Ascending aorta (tissue), 2 donors: ENCODE measurements at regions not wholly inside any gene's neighbourhood (a gene's known extent, or its start where the extent isn't known, plus 50 kb on each side); places are given as distances from the start of the nearest gene placed in this dataset.

Experiments
- DNase-seq, 2 donors: peaks; one replicate each; pipeline ENCODE4 v3.0.0-alpha.2; 2019; ENCODE audit warnings: low spot score in 2 of 2
- H3K27ac ChIP-seq, 2 donors: fragments of 200-600 bp; sonication (generic); one replicate each; pipeline ENCODE4 v1.5.1; 2016 to 2017; ENCODE audit warnings: mild to moderate bottlenecking in 1 of 2
- H3K27me3 ChIP-seq: fragments of 200-600 bp; sonication (generic); one replicate; pipeline ENCODE4 v1.5.1; 2017
- H3K36me3 ChIP-seq, 2 donors: fragments of 200-600 bp; sonication (generic); one replicate each; pipeline ENCODE4 v1.5.1; 2016
- H3K4me1 ChIP-seq, 2 donors: fragments of 200-600 bp; sonication (generic); one replicate each; pipeline ENCODE4 v1.5.1; 2016 to 2017; ENCODE audit warnings: mild to moderate bottlenecking in 1 of 2
- H3K4me3 ChIP-seq, 2 donors: fragments of 200-600 bp; sonication (generic); one replicate each; pipeline ENCODE4 v1.5.1; 2016 to 2017; ENCODE audit warnings: mild to moderate bottlenecking in 1 of 2
- H3K9me3 ChIP-seq, 2 donors: fragments of 200-600 bp; sonication (generic); one replicate each; pipeline ENCODE4 v1.5.1; 2016
- intact Hi-C: fragments of 100-400 bp; cut with DNase I; formaldehyde crosslinking; loops from one replicate; pipeline ENCODE4 v1.15.1; 2023
- TF ChIP-seq, protein P1 (sequence below), 3 experiments: fragments of 200-600 bp in 2 of 3; fragments of 450-650 bp in 1 of 3; sonication (generic) in 2 of 3; IDR thresholded peaks; one replicate each; pipeline ENCODE4 v1.5.1; 2016 to 2019; ENCODE audit warnings: antibody characterized with exemption in 3 of 3, mild to moderate bottlenecking in 1 of 3, moderate library complexity in 1 of 3

DNA sequence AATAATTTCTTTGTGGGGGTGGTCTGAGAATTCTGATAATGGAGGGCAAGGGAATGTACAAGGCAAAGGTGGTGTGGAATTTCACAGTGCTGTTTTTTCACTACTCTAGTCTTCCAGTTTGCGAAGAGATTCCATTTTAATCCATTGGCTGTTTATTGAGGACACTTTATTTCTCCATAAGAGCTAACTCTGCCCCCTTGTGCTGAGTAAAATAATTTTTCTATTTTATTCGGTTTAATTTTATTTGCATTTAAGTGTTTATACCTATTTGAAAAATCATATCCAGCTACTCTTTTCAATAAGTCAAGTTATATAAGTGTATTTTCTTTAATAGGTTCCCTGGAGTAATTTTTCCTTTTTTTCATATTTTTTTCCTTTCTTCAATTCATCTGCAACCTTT lies 840.1 kb downstream of the TUSC7 start:
- DNase-seq = no peak
- Histone ChIP-seq H3K27me3 (no peaks in the 10 kb centered on the region), H3K4me1 (no peaks in the 10 kb centered on the region), H3K27ac (no peak overlapping the region), H3K4me3 (no peak overlapping the region), H3K36me3 (no peaks in the 10 kb centered on the region), H3K9me3 (no peaks in the 10 kb centered on the region)
- intact Hi-C loops = no loop called here
- TF ChIP-seq, protein P1, sequence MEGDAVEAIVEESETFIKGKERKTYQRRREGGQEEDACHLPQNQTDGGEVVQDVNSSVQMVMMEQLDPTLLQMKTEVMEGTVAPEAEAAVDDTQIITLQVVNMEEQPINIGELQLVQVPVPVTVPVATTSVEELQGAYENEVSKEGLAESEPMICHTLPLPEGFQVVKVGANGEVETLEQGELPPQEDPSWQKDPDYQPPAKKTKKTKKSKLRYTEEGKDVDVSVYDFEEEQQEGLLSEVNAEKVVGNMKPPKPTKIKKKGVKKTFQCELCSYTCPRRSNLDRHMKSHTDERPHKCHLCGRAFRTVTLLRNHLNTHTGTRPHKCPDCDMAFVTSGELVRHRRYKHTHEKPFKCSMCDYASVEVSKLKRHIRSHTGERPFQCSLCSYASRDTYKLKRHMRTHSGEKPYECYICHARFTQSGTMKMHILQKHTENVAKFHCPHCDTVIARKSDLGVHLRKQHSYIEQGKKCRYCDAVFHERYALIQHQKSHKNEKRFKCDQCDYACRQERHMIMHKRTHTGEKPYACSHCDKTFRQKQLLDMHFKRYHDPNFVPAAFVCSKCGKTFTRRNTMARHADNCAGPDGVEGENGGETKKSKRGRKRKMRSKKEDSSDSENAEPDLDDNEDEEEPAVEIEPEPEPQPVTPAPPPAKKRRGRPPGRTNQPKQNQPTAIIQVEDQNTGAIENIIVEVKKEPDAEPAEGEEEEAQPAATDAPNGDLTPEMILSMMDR (IDR thresholded peaks at IDR 0.05) = no peak

DNA sequence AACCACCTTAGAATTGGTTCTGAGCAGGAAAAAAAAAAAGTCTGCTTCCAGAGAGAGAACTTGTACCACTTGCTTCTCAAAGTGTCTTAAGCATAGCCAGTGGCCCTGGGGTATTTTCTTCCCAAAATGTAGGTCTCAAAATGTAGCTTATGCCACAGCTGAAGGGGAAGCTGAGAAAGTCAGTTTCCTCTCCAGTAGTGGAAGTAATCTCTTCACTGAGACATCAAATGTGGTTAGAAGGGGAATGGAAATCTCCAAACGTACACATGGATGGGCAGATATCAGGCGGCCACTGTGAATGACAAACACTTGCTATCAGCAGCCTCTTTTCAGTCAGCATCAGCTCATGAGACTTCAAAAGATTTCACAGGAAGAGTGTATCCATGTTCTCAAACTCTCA lies 841.2 kb downstream of the TUSC7 start:
- TF ChIP-seq, protein P1 (IDR thresholded peaks at IDR 0.05) = no peak

DNA sequence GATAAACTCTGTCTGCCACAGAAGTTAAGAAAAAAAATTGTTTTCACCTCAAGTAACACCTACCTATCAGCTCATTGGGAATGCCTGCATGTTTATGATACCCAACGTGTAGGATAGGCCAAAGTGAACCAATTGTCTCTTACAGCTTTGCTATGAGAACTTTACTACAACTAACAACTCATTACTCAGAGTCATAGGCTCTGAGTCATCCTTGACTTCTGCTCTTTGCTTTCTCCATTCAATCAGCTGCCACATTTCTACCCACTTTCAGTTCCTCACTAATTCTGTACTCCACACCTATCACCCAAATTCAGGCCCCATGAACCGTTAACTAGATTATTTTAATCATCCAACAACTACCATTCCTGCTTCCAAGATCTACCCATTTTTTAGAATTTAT lies 843.9 kb downstream of the TUSC7 start:
- H3K27me3 ChIP-seq = no peaks in the 10 kb centered on the region
- H3K27ac ChIP-seq = no peak overlapping the region
- H3K4me1 ChIP-seq = no peaks in the 10 kb centered on the region
- H3K36me3 ChIP-seq = no peaks in the 10 kb centered on the region
- no peaks in the 10 kb centered on the region for H3K9me3 ChIP-seq
- DNase-seq = no peak
- no peak overlapping the region for H3K4me3 ChIP-seq
- intact Hi-C loops = no loop called here
- TF ChIP-seq, protein P1 (IDR thresholded peaks at IDR 0.05) = no peak

More for the DNA sequence above, 841.2 kb downstream of the TUSC7 start:
- Histone ChIP-seq H3K27me3 (no peaks in the 10 kb centered on the region), H3K27ac (no peak overlapping the region), H3K4me1 (no peaks in the 10 kb centered on the region), H3K4me3 (no peak overlapping the region), H3K36me3 (no peaks in the 10 kb centered on the region), H3K9me3 (no peaks in the 10 kb centered on the region)
- intact Hi-C loops = no loop called here
- no peak for DNase-seq

DNA sequence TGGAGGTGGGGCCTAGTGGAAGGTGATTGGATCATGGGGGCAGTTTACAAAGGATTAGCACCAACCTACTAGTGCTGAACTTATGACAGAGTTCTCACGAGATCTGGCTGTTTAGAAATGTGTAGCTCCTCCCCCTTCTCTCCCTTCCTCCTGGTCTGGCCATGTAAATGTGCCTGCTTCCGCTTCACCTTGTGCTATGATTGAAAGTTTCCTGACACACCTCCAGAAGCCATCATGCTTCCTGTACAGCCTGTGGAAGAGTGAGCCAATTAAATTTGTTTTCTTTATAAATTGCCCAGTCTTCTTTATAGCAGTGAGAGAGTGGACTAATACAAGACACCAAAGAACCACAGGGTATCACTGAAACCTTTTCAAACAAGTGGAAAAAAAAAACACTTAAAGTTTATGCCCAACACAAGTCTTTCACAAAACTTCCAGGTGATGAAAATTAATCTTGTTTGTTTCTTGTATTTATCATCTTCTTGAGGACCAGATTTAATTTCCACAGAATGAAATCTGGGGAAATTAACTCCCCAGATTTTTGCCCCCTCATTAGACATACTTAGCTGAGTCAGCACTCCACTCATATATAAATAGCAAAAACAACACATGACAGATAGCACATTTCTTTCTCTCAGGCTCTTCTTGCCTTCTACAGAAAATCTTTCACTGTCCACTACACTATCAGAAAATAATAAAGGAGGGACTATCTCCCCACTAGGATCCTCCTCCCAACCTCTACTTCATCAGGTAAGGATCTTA lies 847.2 kb downstream of the TUSC7 start:
- H3K4me1 ChIP-seq = no peaks in the 10 kb centered on the region
- no peak overlapping the region for H3K27ac ChIP-seq
- H3K27me3 ChIP-seq = no peaks in the 10 kb centered on the region
- no peak overlapping the region for H3K4me3 ChIP-seq
- intact Hi-C loops = no loop called here
- H3K36me3 ChIP-seq = no peaks in the 10 kb centered on the region
- TF ChIP-seq, protein P1 (IDR thresholded peaks at IDR 0.05) = no peak
- H3K9me3 ChIP-seq = no peaks in the 10 kb centered on the region
- DNase-seq = no peak

DNA sequence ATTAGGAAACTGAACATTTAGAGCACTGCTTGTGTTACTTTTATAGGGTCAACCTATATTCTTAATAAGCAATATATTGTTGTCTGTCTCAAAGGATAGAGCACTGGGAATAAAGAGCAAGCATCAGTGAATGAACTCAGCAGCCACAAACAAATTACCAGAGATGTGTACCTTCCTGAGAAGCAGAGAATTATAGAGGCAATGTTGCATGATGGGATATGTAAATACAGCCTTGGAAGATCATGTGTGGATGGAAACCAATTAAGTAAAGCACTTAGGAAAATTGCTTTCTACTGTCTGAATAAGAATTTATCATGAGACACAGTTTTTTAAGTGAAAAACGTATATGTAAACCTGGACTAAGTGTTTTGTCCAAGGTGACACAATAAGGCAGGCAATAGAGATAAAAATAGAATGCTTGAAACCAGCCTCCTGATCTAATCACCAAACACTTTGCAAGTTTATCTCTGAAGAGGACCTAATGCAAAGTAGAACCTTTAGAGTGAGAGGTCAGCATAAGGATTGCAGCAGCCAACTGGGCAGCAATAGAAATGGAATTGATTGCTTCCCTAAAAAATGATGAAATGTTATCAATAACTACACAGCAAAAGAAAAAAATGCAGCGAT lies 848.0 kb downstream of the TUSC7 start:
- TF ChIP-seq, protein P1 (IDR thresholded peaks at IDR 0.05) = no peak
- H3K36me3 ChIP-seq = no peaks in the 10 kb centered on the region
- no peak overlapping the region for H3K4me3 ChIP-seq
- no peak overlapping the region for H3K27ac ChIP-seq
- no peaks in the 10 kb centered on the region for H3K27me3 ChIP-seq
- no peak for DNase-seq
- intact Hi-C loops = no loop called here
- no peaks in the 10 kb centered on the region for H3K4me1 ChIP-seq
- no peaks in the 10 kb centered on the region for H3K9me3 ChIP-seq
